NCI-H1417 treated with DMSO at 0.1 percent for 48 hours (cell line): ENCODE measurements at regions not wholly inside any gene's neighbourhood (a gene's known extent, or its start where the extent isn't known, plus 50 kb on each side); places are given as distances from the start of the nearest gene placed in this dataset.

ENCODE experiments used
- DNase-seq: peaks from one replicate; lab custom pipeline; 2025; lab: John Stamatoyannopoulos, UW

DNA sequence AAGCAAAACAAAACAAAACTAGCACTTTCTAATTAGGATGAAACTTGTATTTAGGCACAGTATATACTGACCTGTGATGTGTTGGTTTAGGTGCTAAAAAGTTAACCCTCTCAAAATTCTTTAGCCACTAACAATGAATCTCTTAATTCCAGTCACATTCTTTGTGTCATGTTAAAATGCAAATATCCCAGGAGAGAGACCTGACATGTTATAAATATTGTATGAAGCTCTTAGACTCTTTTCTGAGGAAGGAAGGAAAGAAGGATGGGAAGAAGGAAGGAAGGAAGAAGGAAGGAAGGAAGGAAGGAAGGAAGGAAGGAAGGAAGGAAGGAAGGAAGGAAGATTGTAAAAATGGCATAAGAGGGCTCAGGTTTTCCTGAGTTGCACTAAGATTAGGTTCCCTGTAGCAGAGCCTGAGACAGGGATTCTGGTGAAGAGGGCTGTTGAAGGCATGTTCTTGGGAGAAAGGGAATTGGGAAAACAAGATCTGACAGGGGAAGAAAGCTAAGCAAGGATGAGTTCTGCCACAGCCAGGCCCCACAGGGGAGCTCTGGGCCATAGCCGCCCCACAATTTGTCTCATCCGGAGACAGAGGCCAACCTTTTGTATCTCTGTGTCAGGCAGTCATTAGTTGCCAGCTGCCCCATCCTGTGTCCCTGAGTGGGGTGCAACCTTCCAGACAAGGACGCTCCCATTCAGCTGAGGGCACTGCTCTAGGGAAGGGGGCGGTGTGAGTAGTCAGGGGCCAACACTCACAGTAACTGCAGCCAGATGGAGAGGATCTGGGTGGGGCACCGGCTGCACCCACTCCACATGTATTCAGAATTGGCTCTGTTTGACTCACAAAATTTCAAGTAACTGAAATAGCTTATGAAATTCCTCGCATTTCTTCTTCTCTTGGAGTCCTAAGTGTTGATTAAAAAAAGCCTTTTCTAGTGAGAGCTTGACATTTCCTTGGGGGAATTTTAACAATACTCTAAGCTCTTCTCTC lies 189.3 kb upstream of the ARG1 start:
- no peak for DNase-seq

DNA sequence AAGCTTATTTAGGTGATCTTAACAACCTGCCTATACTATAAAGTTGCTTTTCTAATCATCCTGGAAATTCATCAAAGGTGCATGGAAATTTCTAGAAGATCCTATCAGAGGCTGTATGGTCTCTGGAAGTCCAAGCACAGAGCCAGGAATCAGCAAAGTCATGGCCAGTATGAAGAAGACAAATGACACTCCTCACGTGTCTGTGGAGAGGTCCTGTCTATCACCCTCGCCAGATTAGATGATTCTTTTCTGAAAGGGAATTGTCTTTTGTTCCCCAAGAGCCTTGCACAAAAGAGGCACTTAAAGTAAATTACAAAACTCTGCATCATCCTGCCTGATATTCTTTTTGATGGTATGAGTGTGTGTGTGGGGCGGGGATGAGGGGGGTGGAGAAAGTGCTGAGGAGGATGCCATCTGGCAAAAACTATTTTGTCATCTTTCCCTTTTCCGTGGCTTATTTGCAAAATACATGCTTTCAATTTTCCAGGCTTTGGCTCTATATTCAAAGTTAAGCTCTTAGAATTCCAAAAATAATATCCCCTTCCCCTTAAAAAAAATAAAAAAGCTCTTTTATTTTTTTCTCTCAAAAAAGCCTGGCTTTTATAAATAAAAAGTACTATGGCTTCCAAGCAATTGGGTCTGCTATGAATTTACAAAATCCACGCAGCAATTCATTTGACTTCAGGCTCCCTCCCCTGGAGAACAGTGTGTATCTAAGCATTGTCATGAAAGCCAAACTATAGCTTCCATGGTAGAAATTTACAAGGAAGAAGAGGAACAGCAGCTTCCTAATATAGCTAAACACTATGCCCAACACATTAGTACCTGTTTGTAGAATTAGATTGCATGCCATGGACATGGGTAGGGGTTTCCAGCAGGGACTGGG lies 185.2 kb upstream of the ARG1 start:
- no peak for DNase-seq

DNA sequence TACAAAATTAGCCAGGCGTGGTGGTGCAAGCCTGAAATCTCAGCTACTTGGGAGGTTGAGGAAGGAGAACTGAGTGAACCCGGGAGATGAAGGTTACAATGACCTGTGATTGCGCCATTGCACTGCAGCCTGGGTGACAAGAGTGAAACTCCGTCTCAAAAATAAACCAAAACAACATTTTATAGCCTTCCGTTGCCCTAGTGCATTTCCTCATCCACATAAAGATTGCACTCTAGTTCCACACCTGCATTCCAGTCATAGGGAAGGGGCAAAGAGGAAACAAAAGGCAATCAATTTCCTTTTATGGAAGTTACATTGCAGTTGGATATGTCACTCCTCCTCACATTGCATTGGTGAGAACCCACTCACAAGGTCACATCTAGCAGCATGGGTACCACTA lies 182.7 kb upstream of the ARG1 start:
- no peak for DNase-seq

DNA sequence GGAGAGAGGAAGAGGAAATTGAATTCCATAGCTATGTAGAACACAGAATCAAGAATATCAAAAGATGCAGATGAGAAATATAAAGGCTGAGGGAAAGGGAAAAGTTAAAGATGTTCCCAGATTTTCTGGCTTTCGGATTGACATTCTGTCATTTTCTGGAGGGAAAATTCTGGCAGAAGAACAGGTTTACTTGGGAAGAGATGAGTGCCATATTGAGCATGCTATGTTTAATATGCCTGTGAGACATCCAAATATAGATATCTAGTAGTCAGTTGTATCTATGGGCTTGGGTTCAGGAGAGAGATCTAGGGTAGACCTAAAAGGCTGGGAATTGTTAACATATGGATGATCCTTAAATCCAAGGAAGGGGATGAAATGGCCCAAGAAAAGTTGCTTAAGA lies 181.9 kb upstream of the ARG1 start:
- DNase-seq: no peak

DNA sequence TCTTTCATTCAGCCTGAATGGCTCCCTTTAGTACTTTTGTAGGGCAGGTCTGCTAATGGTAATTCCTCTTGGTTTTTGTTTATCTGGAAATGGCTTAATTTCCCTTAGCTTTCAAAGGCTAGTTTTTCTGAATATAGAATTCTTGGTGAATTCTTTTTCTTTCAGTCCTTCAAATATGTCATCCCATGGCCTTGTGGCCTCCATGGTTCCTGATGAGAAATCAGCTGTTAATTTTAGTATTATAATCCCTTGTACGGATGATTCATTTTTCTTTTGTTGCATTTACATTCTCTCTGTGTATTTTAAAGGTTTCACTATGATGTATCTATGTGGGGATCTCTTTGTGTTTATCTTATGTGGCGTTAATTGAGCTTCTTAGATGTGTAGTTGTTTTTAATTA lies 179.6 kb upstream of the ARG1 start:
- no peak for DNase-seq

DNA sequence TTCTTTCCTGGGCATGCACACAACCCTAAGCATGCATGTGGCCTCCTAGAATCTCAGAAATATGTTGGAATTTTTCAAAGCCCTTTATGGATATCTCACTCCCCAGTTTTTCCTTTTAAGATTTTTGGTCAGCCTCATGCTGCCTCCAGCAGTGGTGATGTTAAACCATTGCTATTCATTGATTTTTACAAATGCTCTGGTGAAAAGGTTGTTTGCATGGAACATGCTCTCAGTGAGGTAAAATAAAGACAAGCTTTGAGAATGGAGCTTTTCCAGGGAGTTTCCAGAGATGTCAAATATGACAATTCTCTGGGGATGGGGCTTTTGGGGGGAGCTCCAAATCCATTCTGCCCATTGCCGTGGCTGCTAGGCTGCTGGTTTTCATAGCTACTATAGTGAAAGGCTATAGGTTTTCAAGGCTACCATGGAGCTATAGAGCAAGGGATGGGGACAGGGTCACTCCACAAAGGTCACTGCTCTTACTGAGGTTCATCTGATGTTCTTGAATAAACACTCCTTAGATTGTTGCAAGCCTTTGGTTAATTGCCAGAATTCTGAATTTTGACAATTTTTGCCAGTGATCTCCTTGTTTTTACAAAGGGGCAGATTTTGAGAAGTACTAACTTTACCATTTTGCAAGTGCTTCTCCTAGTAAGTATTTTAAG lies 178.1 kb upstream of the ARG1 start:
- DNase-seq: no peak

DNA sequence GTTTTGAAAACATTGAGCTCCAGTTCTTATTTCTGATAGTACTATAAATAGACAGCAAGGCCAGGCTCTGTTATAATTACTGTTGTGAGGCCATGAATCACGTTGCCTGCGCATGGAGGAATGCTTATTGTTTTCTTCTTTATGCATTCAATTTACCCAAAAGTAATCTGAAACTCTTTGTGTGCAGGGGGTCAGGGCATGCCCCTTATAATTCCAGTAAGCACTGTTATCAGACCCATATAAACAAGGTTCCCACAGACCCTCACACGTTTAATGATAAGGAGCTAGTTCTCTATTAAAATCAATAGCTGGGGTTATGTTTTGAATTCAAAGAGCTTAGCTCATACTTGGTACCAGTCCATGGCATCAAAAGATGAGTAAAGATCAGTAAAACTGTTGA lies 174.8 kb upstream of the ARG1 start:
- DNase-seq: no peak

DNA sequence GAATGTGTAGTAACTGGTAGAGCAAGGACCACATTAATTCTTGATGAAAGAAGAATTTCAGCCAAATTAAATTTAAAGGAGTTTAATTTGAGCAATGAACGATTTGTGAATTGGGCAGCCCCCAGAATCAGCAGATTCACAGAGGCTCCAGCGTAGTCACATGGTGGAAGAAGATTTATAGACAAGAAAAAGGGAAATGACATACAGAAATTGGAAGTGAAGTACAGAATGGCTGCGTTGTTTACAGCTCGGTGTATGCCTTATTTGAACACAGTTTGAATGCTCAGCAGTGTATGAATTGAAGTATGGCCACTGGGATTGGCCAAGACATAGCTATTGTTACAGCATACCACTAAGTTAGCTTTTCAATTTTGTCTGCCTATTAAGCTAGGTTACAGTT lies 173.6 kb upstream of the ARG1 start:
- no peak for DNase-seq

DNA sequence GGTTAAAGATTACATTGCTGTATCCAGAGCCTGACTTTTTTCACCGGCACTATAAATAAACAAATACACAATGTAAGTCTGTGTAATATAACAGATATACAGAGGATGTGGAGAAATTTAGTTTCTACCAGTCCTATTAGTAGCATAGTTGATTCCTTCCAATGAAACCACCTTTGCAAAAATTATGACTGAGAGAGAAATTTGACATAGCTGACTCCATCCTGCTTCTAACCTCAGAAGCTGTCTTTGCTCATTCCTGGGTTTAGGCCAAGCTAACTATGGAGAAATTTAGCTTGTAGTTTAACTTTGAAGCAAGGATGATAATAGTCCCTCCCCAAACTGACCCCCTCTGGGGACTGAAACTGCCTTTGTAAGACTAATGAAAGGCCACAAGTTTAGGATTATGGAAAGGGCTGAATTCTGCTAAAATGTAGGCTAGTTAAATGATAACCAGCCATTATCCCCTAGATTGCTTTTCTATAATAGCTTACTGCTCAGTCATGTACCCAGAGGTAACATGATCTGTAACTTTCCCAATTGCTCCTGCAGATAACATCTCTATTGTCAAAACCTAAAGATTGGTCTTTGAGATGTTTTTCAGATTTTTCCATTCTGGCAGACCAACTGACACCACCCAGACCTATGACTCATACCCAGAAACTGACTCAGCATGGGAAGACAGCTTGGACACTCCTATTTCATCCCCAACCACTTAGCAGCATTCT lies 172.8 kb upstream of the ARG1 start:
- no peak for DNase-seq

DNA sequence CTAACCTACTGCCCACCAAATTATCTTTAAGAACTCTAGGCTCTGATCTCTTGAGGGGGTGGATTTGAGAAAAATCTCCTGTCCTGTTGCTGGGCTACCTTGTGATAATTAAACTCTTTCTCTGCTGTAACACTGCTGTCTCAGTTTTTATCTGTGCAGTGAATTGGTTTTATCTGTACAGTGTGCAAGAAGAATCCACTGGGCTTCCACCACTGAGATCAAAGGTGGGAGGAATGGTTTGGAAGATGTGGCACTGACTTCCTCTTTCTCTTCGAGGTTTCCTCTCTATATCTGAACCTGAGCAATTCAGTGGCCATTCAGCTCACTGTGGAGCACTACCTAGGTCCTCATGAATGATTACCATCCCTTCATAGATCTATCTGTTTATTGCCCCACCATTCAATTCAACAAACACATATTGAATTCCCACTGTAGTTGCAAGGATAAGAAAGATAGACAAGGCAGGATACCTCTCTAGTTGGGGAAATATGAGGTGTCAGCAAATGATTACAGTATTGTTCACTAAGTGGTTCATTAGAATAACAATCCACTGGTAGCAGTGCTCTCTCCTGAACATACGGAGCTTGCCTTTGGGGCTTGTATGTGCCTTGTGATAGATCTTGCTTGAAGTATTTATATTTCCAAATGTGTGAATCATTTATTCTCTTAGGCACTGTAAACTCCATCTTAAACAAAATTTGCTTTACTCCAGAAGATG lies 172.1 kb upstream of the ARG1 start:
- DNase-seq: no peak

DNA sequence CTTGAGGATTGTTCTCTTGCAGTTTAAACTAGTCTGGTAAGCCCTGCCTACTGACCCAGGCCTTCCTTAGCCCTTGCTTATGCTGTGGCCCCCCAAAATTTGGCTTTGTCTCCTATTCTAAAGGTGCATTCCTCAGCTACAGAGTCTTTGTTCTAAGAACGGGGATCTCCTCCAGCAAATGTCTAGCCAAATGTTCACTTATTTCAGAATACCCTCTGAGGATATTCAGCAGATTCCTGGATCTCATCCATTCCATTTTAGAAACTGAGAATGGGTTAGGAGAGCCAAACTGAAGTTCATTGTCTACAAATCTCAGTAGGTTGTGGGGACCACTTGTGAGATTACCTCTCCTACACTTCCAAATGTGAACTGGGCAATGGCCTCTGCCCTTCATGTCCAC lies 164.2 kb upstream of the ARG1 start:
- no peak for DNase-seq

DNA sequence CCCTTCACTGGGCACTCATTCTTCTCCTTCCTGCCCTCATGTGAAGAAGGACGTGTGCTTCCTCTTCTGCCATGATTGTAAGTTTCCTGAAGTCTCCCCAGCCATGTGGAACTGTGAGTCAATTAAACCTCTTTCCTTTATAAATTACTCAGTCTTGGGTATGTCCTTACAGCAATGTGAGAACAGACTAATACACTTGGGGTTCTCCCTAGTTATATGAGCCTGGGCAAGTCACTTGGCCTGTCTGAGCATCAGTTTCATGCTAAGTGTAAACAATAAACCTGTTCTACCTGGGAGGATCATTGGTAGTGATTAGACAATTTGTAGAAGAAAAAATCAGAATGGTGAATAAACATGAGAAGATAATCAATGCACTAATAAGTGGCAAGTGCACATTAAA lies 162.2 kb upstream of the ARG1 start:
- DNase-seq: no peak

DNA sequence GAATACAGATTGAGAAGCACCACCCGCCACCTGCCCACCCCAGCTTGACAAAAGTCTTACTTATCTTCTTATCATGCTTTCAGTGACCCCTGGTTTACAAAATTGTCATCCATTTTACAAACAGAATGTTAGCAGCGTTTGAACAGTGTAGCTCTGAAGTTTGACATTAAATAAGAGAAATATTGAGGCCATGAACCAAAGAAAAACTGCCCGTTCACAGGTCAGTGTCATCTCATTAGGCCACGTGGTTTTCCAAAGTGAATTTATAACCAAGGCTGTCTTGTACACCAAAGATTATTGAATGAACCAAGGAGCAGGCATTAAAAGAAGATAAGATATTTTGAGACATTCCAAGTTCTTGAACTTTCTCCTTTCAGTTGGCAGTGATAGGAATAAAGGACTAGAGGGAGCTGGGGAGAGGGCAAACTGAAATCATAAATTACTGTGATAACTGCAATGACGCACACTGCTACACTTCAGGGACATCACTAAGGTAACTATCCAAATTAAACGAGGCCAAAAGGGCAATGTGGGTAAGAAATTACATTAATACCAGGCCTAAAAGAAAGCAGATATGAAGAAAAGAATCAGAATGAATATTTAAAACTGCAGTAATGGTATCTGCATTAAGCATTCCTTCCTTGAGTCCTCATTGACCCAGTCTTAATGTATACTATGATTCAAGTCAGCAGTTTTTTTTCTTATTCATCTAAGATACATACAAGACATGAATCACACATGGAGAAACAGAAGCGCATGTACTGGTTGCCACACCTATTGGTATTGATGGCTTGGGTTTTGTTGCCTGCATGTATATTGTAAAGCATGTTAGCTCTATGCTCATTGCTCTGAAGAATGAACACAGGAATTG lies 159.8 kb upstream of the ARG1 start:
- no peak for DNase-seq

DNA sequence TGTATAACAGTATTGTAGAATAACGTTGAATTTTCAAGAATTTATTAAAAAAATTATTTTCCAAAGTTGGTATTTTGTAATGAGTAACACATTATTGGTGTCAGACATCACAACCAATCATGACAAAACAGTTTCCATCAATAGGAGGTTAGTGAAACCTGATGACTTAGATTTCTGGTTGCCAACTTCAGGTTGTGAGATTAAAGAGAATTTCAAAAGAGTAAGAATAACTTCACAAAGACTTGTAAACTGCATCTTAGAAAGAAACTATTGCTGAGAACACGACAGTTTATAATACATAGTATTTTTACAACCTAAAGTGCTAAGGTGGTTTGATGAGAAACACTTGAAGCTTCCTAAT lies 159.2 kb upstream of the ARG1 start:
- no peak for DNase-seq

DNA sequence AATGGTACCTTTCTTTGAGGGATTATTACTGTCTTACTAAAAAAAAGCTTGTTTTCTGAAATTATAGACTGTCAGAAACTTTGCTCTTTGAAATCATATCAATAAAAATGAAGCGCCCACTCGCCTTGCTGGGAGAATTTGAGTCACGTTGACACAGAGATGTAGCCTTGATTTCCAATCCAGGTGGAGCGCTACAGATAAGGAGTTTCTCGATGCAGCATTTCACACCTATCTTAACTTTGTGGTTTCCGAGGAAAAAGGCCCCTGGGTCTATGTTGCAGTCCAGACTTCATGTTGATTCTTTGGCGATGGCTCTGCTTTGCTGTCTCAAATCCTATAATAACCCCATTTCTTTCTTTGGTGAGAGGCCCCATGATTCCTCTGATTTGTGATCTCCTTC lies 158.1 kb upstream of the ARG1 start:
- DNase-seq: no peak

DNA sequence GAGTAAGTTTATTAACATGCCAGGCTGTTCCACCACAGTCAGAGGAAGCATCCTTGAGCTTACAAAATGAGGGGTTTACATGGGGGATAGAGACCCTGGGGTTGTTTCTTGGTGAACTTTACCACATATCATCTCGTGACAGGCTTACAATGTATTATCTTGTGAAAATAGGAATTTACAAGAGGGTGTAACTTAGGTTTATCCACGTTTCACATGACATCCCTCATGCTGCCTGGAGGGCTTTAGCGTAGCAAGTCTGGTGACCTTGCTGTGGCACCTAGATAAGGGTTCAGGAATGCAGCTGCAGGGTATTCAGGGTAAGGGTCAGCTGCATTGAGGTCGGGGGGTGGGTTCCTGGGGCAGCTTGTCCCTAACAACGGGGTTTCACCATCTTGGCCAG lies 154.6 kb upstream of the ARG1 start:
- DNase-seq: no peak

DNA sequence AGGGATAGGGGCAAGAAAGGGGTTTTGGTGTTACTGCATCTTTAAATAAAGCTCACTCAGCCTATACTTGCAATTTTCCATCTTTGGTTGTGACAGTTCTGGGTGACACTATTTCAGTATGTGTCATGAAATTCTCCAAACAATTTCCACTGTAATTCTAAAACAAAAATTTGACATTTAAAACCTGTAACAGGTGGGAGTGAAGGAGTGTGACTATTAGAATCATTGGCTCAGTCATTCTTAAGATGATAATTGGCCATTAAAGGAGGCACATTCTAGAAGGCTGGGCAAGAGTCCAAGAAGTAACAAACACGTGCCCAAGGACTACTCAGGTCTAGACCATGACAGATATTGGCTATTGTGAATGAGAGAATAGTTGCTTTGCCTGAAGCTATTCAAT lies 153.3 kb upstream of the ARG1 start:
- DNase-seq: no peak

DNA sequence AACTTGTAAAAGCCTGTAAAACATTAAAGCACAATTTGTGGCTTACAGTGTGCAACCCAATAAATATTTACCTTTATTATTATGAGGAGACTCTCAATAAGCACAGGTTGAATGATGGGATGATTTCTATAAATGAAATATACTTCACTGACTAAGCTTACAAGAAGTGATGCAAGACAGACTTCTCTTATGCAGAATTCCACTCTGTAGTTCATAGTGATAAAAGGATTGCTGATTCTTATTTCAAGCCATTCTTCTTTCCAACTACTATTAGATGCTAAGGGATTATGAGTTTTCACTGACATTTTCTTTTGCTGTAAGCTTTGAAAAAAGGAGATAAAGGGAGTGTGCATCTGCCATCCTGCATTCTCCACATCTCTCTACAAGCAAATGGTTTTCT lies 149.0 kb upstream of the ARG1 start:
- no peak for DNase-seq

DNA sequence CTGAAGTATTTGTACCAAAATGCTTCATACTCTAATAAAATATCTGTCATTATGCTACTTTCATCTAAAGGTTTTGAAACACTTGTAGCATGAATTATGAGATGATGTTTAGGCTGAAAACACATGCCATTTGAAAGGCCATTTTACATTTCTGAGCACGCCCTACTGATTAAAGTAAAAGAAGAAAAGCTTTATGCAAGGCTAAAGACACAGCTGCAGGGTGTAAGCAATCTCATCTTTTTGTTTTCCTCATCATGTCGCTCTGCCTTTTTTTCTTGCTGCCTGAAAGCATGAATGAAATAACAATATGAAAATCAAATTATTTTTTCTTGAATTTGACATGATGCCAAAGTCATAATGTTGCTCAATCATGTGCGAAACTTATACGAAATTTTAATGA lies 148.6 kb upstream of the ARG1 start:
- DNase-seq: no peak

DNA sequence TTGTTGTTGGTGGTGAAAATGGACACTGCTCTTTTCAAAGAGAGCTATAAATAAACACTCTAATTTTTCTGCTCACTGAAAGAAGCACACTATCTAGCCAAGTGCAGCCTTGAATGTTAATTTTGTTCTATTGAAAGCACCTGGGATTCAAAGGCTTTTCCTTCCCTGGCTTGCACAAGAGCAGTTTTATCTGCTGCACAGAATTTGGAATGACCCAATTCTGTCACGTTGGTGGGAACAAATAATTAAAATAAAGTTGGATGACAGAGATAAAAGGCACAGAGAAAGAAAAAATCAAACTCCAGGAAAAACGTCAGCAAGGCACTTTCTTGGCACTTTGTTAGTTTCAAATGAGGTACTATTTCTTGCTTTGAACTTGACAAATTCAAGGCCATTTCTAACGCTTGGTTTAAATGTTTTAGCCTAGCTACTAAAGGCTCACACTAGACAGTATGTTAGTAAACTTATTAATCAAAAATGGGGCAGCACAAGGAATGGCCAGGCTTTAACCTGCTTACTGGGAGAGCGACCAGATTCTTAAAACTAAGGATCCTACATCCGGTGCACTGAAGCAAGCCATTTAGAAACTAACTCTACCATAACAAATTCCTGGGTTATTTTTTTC lies 145.5 kb upstream of the ARG1 start:
- no peak for DNase-seq
